ENCODE measurements at regions not wholly inside any gene's neighbourhood (a gene's known extent, or its start where the extent isn't known, plus 50 kb on each side); places are given as distances from the start of the nearest gene placed in this dataset.
A peak's percentile ranks its signal among the peaks of the same experiment; 100 is the strongest.

GRCh38 chr20:60122671-60123070 lies 164.4 kb downstream of the CDH26 start:
- DNase-seq (ENCODE audit: missing footprints) (no peak), ATAC-seq (no peak)
- intact Hi-C loops (cut with DNase I): no loop called here

- DNase-seq (ENCODE audit: missing footprints): no peak
- intact Hi-C loops (cut with DNase I): no loop called here
- ATAC-seq: no peak
Observed at GRCh38 chr20:60123096-60123495, 164.9 kb downstream of the CDH26 start.

GRCh38 chr20:60123652-60124051 lies 165.4 kb downstream of the CDH26 start:
- intact Hi-C loops (cut with DNase I): no loop called here
- DNase-seq (ENCODE audit: missing footprints): no peak

GRCh38 chr20:60124776-60125381 lies 166.7 kb downstream of the CDH26 start:
- intact Hi-C loops (cut with DNase I): no loop called here
- DNase-seq (ENCODE audit: missing footprints) (no peak), ATAC-seq (no peak)

More at GRCh38 chr20:60123652-60124051, 165.4 kb downstream of the CDH26 start:
- ATAC-seq: no peak

- intact Hi-C loops (cut with DNase I): no loop called here
- ATAC-seq: no peak
Observed at GRCh38 chr20:60125513-60125912, 167.3 kb downstream of the CDH26 start.

GRCh38 chr20:60126975-60127374 lies 168.8 kb downstream of the CDH26 start:
- DNase-seq (ENCODE audit: missing footprints) (no peak), ATAC-seq (no peak)
- intact Hi-C loops (cut with DNase I): no loop called here

More at GRCh38 chr20:60125513-60125912, 167.3 kb downstream of the CDH26 start:
- no peak for DNase-seq (ENCODE audit: missing footprints)

- ATAC-seq (peak; percentile 47), DNase-seq (ENCODE audit: missing footprints) (no peak)
- intact Hi-C loops (cut with DNase I): no loop called here
Observed at GRCh38 chr20:60131375-60131774, 173.2 kb downstream of the CDH26 start.

- DNase-seq (ENCODE audit: missing footprints): no peak
- ATAC-seq: peak; percentile 61
- intact Hi-C loops (cut with DNase I): no loop called here
Observed at GRCh38 chr20:60132162-60132826, 174.1 kb downstream of the CDH26 start.

GRCh38 chr20:60132827-60133670 lies 174.8 kb downstream of the CDH26 start:
- intact Hi-C loops (cut with DNase I): no loop called here
- no peak for ATAC-seq
- DNase-seq (ENCODE audit: missing footprints): no peak

- intact Hi-C loops (cut with DNase I): no loop called here
- ATAC-seq: no peak
- no peak for DNase-seq (ENCODE audit: missing footprints)
Observed at GRCh38 chr20:60135276-60135675, 177.1 kb downstream of the CDH26 start.

- ATAC-seq: no peak
- intact Hi-C loops (cut with DNase I): loop anchor here (2.0 kb wide), 1 partner anchor 72 kb away; no protein-coding TSS in a partner anchor
- no peak for DNase-seq (ENCODE audit: missing footprints)
Observed at GRCh38 chr20:60136645-60137401, 178.6 kb downstream of the CDH26 start.

GRCh38 chr20:60137657-60138245 lies 179.5 kb downstream of the CDH26 start:
- no peak for DNase-seq (ENCODE audit: missing footprints)
- intact Hi-C loops (cut with DNase I): loop anchor here (2.0 kb wide), 1 partner anchor 71 kb away; no protein-coding TSS in a partner anchor
- peak; percentile 40 for ATAC-seq

- ATAC-seq: no peak
- DNase-seq (ENCODE audit: missing footprints): peak; percentile 83
- intact Hi-C loops (cut with DNase I): no loop called here
Observed at GRCh38 chr20:60138256-60139220, 180.3 kb downstream of the CDH26 start.

- intact Hi-C loops (cut with DNase I): loop anchor here (10.0 kb wide), 1 partner anchor 325 kb away; no protein-coding TSS in a partner anchor
Observed at GRCh38 chr20:60139663-60140446, 181.6 kb downstream of the CDH26 start.

GRCh38 chr20:60142587-60142986 lies 184.4 kb downstream of the CDH26 start:
- ATAC-seq: no peak
- intact Hi-C loops (cut with DNase I): loop anchor here (10.0 kb wide), 1 partner anchor 322 kb away; no protein-coding TSS in a partner anchor

More at GRCh38 chr20:60139663-60140446, 181.6 kb downstream of the CDH26 start:
- no peak for DNase-seq (ENCODE audit: missing footprints)
- ATAC-seq: peak; percentile 66

GRCh38 chr20:60143261-60143842 lies 185.1 kb downstream of the CDH26 start:
- intact Hi-C loops (cut with DNase I): loop anchor here (10.0 kb wide), 1 partner anchor 321 kb away; no protein-coding TSS in a partner anchor
- DNase-seq (ENCODE audit: missing footprints) (no peak), ATAC-seq (no peak)

More at GRCh38 chr20:60142587-60142986, 184.4 kb downstream of the CDH26 start:
- no peak for DNase-seq (ENCODE audit: missing footprints)

Measured in Right ventricle myocardium inferior (tissue), 1 donor.